GM12878 (cell line): ENCODE measurements at regions not wholly inside any gene's neighbourhood (a gene's known extent, or its start where the extent isn't known, plus 50 kb on each side); places are given as distances from the start of the nearest gene placed in this dataset.
"Not testable (repeated sequence)": the region's sequence is repeated elsewhere in the genome, so short reads cannot be mapped to it uniquely, and the experiment has no call there.

Source experiments
- ATAC-seq: fragments of 200-7000 bp; cut with Tn5 transposase; 3 replicates; pipeline ENCODE4 v1.9.1; 2020; ENCODE audit warnings: mild to moderate bottlenecking, moderate library complexity
- BruUV-seq: library from RNA; stranded (reverse); fragments of 400-500 nt; replicated peaks from 2 replicates; lab custom pipeline; 2021; lab: Mats Ljungman, UMichigan
- CTCF ChIA-PET: fragments of 300-600 bp; sonication (Branson Sonifier 250); formaldehyde crosslinking; extraction: SDS; loops from one replicate; lab custom pipeline; 2021; ENCODE audit warnings: inconsistent platforms; lab: Yijun Ruan, JAX
- POLR2A ChIA-PET: fragments of 350-600 bp; formaldehyde crosslinking; extraction: SDS; loops from one replicate; lab custom pipeline; 2021; ENCODE audit warnings: inconsistent platforms; lab: Charles Lee
- RAD21 ChIA-PET: fragments of 300-600 bp; sonication (Branson Sonifier 250); formaldehyde crosslinking; loops from one replicate; lab custom pipeline; 2023; ENCODE audit warnings: antibody characterized with exemption; ENCODE audit not compliant: unreplicated experiment; lab: Charles Lee
- SMC1A ChIA-PET: fragments of 300-600 bp; sonication (Branson Sonifier 250); formaldehyde crosslinking; loops from one replicate; lab custom pipeline; 2023; ENCODE audit not compliant: unreplicated experiment, uncharacterized antibody; lab: Charles Lee
- DNase-seq: peaks from one replicate; pipeline ENCODE4 v3.0.0-alpha.2; 2011; ENCODE audit warnings: low read depth, low spot score
- FAIRE-seq: peaks from 3 replicates; lab custom pipeline; 2011; peaks lifted over from hg19 to GRCh38; lab: Jason Lieb, UNC
- H2AFZ ChIP-seq: 2 replicates; pipeline ENCODE4 v1.6.0; 2011; ENCODE audit warnings: low read depth, low read length, control low read depth; ENCODE audit not compliant: control insufficient read depth
- H3K27ac ChIP-seq: 2 replicates; pipeline ENCODE4 v1.5.1; 2011; ENCODE audit warnings: control low read depth; ENCODE audit not compliant: control insufficient read depth, insufficient read depth
- H3K27me3 ChIP-seq, 2 experiments: replicated peaks in 1 of 2; 2 replicates each; pipeline versions ENCODE4 v1.6.0 to v1.6.1; 2011; ENCODE audit warnings: low read length in 1 of 2; ENCODE audit not compliant: control insufficient read depth in 2 of 2, insufficient read depth in 2 of 2
- H3K36me3 ChIP-seq, 2 experiments: 2 replicates each; pipeline ENCODE4 v1.5.1; 2011; ENCODE audit warnings: low read length in 1 of 2; ENCODE audit not compliant: control insufficient read depth in 2 of 2, insufficient read depth in 2 of 2
- H3K4me1 ChIP-seq: 2 replicates; pipeline ENCODE4 v1.6.1; 2011; ENCODE audit warnings: mild to moderate bottlenecking, low read length, moderate library complexity, mixed read lengths; ENCODE audit not compliant: control insufficient read depth, insufficient read depth
- H3K4me2 ChIP-seq: 2 replicates; pipeline ENCODE4 v1.6.0; 2011; ENCODE audit warnings: control low read depth; ENCODE audit not compliant: control insufficient read depth, insufficient read depth
- H3K4me3 ChIP-seq: fragments of 200-600 bp; sonication (generic); 2 replicates; pipeline ENCODE4 v1.5.1; 2016
- H3K79me2 ChIP-seq: 2 replicates; pipeline ENCODE4 v1.6.0; 2011; ENCODE audit warnings: low read length; ENCODE audit not compliant: control insufficient read depth, insufficient read depth
- H3K9ac ChIP-seq: 2 replicates; pipeline ENCODE4 v1.8.0; 2011; ENCODE audit warnings: low read length, control low read depth, mixed read lengths; ENCODE audit not compliant: control insufficient read depth, insufficient read depth
- H3K9me3 ChIP-seq: replicated peaks from 3 replicates; pipeline ENCODE4 v1.5.1; 2011; ENCODE audit warnings: mild to moderate bottlenecking, low read length; ENCODE audit not compliant: control insufficient read depth, insufficient read depth
- H4K20me1 ChIP-seq: 2 replicates; pipeline ENCODE4 v1.6.0; 2011; ENCODE audit not compliant: control insufficient read depth, insufficient read depth
- JUNB ChIP-seq: IDR thresholded peaks from 2 replicates; pipeline ENCODE4 v1.6.1; 2016; ENCODE audit warnings: antibody characterized with exemption, mild to moderate bottlenecking
- SMARCA5 ChIP-seq: fragments of 450-650 bp; IDR thresholded peaks from 2 replicates; pipeline ENCODE4 v1.6.1; 2017; ENCODE audit warnings: mild to moderate bottlenecking
- SREBF2 ChIP-seq: IDR thresholded peaks from 2 replicates; pipeline ENCODE4 v1.6.1; 2012; ENCODE audit warnings: mild to moderate bottlenecking, low read length
- WGBS: methylation state at CpG from one replicate; pipeline ENCODE4 v1.1.6; 2016; ENCODE audit warnings: low lambda C conversion rate; ENCODE audit not compliant: insufficient replicate concordance, insufficient coverage; ENCODE audit errors: missing lambda C conversion rate; 5-methylcytosine and 5-hydroxymethylcytosine counted together
- in situ Hi-C: fragments of 300-500 bp; cut with MboI; formaldehyde crosslinking; loops from 9 replicates; pipeline ENCODE4 v1.14.3; 2018; ENCODE audit warnings: mixed read lengths
- intact Hi-C: fragments of 100-400 bp; cut with micrococcal nuclease; formaldehyde crosslinking; loops from one replicate; pipeline ENCODE4 v1.14.2; 2022; ENCODE audit not compliant: unreplicated experiment
- TF ChIP-seq, protein P1 (sequence below): IDR thresholded peaks from 2 replicates; pipeline ENCODE4 v1.6.1; 2012; ENCODE audit warnings: low read depth, low read length, improper control_type of control experiment

DNA sequence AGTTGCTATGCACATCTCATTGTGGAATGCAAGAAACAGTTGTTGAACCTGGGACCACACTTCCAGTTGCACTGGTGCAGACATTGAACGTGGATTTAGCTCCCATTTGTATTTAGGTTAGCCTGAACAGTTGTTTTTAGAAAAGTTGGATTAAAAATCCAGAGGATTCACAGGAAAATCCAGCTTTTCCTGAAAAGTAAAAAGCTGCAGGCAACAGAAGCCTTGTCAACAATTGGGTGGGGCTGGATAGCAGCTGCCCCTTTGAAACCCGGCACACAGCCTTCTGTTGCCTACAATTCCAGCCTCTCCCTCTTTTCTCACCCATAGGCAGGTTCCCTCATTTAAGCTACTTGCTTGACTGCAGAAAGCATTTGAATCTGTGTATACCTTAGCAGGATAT lies 165.3 kb upstream of the TBL1XR1 start:
- peaks cover 26% of the 10 kb centered on the region for H3K4me1 ChIP-seq
- H3K9me3 ChIP-seq: no peaks in the 10 kb centered on the region
- FAIRE-seq (no peak), ATAC-seq (no peak), DNase-seq (no peak)
- H3K79me2 ChIP-seq: no peaks in the 10 kb centered on the region
- no peak overlapping the region for H2AFZ ChIP-seq
- ChIA-PET CTCF (no interaction called here), RAD21 (interaction anchor here (1.3 kb wide), 1 partner anchor 15 kb away, joined by 4 read pairs; no protein-coding TSS in a partner anchor), SMC1A (interaction anchor here (0.8 to 1.6 kb wide), 3 partner anchors 9 to 312 kb away, joined by 3 to 5 read pairs (median 4); no protein-coding TSS in a partner anchor), POLR2A (no interaction called here)
- intact Hi-C loops (loop anchor here (5.0 kb wide), 1 partner anchor 415 kb away; no protein-coding TSS in a partner anchor), in situ Hi-C loops (no loop called here)
- 69% methylated on average over 2 of the region's 2 CpGs for WGBS
- H3K4me3 ChIP-seq: no peak overlapping the region
- H3K4me2 ChIP-seq: no peak overlapping the region
- no peaks in the 10 kb centered on the region for H4K20me1 ChIP-seq
- no peak overlapping the region for H3K27ac ChIP-seq
- H3K36me3 ChIP-seq: no peaks in the 10 kb centered on the region
- TF ChIP-seq SMARCA5 (no peak), JUNB (no peak)
- no peak overlapping the region for H3K9ac ChIP-seq
- no TSS peak for BruUV-seq
- H3K27me3 ChIP-seq: no peaks in the 10 kb centered on the region

DNA sequence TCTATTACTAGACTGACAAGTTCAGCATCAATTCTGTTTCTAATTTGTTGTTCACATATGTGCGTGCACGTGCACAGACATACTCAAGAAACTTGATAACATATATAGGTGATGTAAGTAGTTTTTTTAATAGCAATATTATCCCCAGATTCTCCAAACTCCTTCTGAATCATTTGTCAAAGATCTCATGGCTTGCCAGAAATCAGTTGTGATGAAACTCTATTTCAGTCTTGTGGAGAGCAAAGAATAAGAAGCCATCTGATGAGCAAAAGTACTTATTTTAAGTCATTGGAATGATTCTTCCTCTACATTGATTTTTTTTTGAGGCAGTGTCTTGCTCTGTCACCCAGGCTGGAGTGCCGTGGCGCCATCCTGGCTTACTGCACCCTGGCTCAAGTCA lies 167.0 kb upstream of the TBL1XR1 start:
- ChIA-PET CTCF (no interaction called here), RAD21 (interaction anchor here (1.0 kb wide), 1 partner anchor 37 kb away, joined by 3 read pairs; no protein-coding TSS in a partner anchor), SMC1A (interaction anchor here (0.6 to 1.3 kb wide), 3 partner anchors 9 to 154 kb away, joined by 3 to 4 read pairs (median 4); no protein-coding TSS in a partner anchor), POLR2A (no interaction called here)
- TF ChIP-seq, protein P1, sequence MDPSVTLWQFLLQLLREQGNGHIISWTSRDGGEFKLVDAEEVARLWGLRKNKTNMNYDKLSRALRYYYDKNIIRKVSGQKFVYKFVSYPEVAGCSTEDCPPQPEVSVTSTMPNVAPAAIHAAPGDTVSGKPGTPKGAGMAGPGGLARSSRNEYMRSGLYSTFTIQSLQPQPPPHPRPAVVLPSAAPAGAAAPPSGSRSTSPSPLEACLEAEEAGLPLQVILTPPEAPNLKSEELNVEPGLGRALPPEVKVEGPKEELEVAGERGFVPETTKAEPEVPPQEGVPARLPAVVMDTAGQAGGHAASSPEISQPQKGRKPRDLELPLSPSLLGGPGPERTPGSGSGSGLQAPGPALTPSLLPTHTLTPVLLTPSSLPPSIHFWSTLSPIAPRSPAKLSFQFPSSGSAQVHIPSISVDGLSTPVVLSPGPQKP: no peak
- TF ChIP-seq SREBF2: no peak
- ATAC-seq (no peak), DNase-seq (no peak), FAIRE-seq (no peak)
- 87% methylated on average over 4 of the region's 4 CpGs for WGBS
- in situ Hi-C loops: no loop called here
- no peaks in the 10 kb centered on the region for H3K27me3 ChIP-seq
- intact Hi-C loops: loop anchor here (5.0 kb wide), 1 partner anchor 413 kb away; no protein-coding TSS in a partner anchor
- no peaks in the 10 kb centered on the region for H4K20me1 ChIP-seq
- no peaks in the 10 kb centered on the region for H3K9me3 ChIP-seq
- H3K36me3 ChIP-seq: no peaks in the 10 kb centered on the region
- BruUV-seq: no TSS peak
- no peak overlapping the region for H2AFZ ChIP-seq
- no peak overlapping the region for H3K27ac ChIP-seq
- no peaks in the 10 kb centered on the region for H3K79me2 ChIP-seq
- peaks cover 15% of the 10 kb centered on the region for H3K4me1 ChIP-seq
- no peak overlapping the region for H3K9ac ChIP-seq
- H3K4me2 ChIP-seq: no peak overlapping the region
- H3K4me3 ChIP-seq: no peak overlapping the region

DNA sequence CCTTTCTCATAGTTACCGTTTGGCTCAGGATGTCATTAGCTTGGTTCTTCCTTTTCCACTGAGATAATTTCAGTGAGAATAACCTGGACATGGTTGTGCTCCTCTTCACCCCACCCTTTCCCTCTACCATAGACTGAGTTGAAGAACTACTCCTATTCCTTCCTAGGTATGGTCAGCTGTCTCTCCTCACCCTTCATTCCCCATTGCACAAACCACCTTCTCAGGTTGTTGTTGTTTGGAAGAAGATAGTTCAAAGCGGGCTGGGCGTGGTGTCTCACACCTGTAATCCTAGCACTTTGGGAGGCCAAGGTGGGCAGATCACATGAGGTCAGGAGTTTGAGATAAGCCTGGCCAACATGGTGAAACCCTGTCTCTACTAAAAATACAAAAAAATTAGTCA lies 168.0 kb upstream of the TBL1XR1 start:
- H3K27ac ChIP-seq, BruUV-seq, intact Hi-C loops, SMC1A ChIA-PET, H3K4me2 ChIP-seq, in situ Hi-C loops, H3K4me3 ChIP-seq, H2AFZ ChIP-seq, ATAC-seq, DNase-seq, H3K9me3 ChIP-seq, FAIRE-seq, H4K20me1 ChIP-seq, POLR2A ChIA-PET, H3K36me3 ChIP-seq, CTCF ChIA-PET, H3K27me3 ChIP-seq, H3K79me2 ChIP-seq, H3K9ac ChIP-seq, RAD21 ChIA-PET: not testable (repeated sequence)
- WGBS: 87% methylated on average over 3 of the region's 3 CpGs
- peaks cover 11% of the 10 kb centered on the region for H3K4me1 ChIP-seq
